Transverse colon (tissue), 4 donors: ENCODE measurements at regions not wholly inside any gene's neighbourhood (a gene's known extent, or its start where the extent isn't known, plus 50 kb on each side); places are given as distances from the start of the nearest gene placed in this dataset.

Experiments used
- DNase-seq: peaks from one replicate; pipeline ENCODE4 v3.0.0-alpha.2; 2019
- H3K27ac ChIP-seq, 4 donors: fragments of 200-600 bp; sonication (generic); 2 replicates each; pipeline ENCODE4 v1.5.1; 2016 to 2018; ENCODE audit warnings: inconsistent platforms in 4 of 4
- H3K27me3 ChIP-seq: fragments of 200-600 bp; sonication (generic); 2 replicates; pipeline ENCODE4 v1.5.1; 2017; ENCODE audit warnings: inconsistent platforms
- H3K36me3 ChIP-seq, 4 donors: fragments of 200-600 bp; sonication (generic); 2 replicates each; pipeline ENCODE4 v1.5.1; 2017 to 2019; ENCODE audit warnings: inconsistent platforms in 4 of 4
- H3K4me1 ChIP-seq, 4 donors: fragments of 200-600 bp; sonication (generic); 2 replicates each; pipeline ENCODE4 v1.5.1; 2017 to 2020; ENCODE audit warnings: inconsistent platforms in 4 of 4
- H3K4me3 ChIP-seq, 4 donors: fragments of 200-600 bp; sonication (generic); 1 replicate in 1 of 4; 2 replicates in 3 of 4; pipeline versions ENCODE4 v1.5.1 to v1.6.1; 2017 to 2019; ENCODE audit warnings: inconsistent platforms in 4 of 4
- H3K9me3 ChIP-seq, 2 donors: fragments of 200-600 bp; sonication (generic); 2 replicates each; pipeline ENCODE4 v1.5.1; 2017 to 2019; ENCODE audit warnings: inconsistent platforms in 2 of 2
- EP300 ChIP-seq: sonication (generic); formaldehyde crosslinking; IDR thresholded peaks from one replicate; pipeline ENCODE4 v1.6.1; 2017; ENCODE audit warnings: antibody characterized with exemption, low read depth
- POLR2A ChIP-seq: fragments of 450-650 bp; IDR thresholded peaks from one replicate; pipeline ENCODE4 v1.6.1; 2016; ENCODE audit warnings: antibody characterized with exemption, mild to moderate bottlenecking, moderate library complexity
- POLR2AphosphoS5 ChIP-seq, 3 donors: sonication (generic); formaldehyde crosslinking; IDR thresholded peaks; one replicate each; pipeline ENCODE4 v1.6.1; 2016; ENCODE audit warnings: antibody characterized with exemption in 3 of 3
- WGBS, 2 donors: methylation state at CpG; one replicate each; pipeline ENCODE4 v1.1.5; 2018; ENCODE audit warnings: low coverage in 1 of 2; 5-methylcytosine and 5-hydroxymethylcytosine counted together
- in situ Hi-C, 4 donors: fragments of 200-750 bp; cut with MboI; loops; one replicate each; pipeline versions ENCODE4 v1.15.0 to v1.15.1; 2017; ENCODE audit warnings: low sequenced_read_pairs in 3 of 4, low pct_ligation_motif_present in 1 of 4, low pct_unique_long_range_greater_than_20kb in 1 of 4
- intact Hi-C: fragments of 100-400 bp; cut with DNase I; formaldehyde crosslinking; loops from one replicate; pipeline ENCODE4 v1.15.1; 2023; ENCODE audit warnings: low total_unique reads
- TF ChIP-seq, protein P1 (sequence below), 5 experiments: fragments of 200-600 bp in 3 of 5; fragments of 450-650 bp in 2 of 5; sonication (generic) in 3 of 5; IDR thresholded peaks; 1 replicate in 2 of 5; 2 replicates in 3 of 5; pipeline ENCODE4 v1.5.1; 2016 to 2017; ENCODE audit warnings: antibody characterized with exemption in 5 of 5, inconsistent platforms in 3 of 5, mild to moderate bottlenecking in 2 of 5, moderate library complexity in 1 of 5

DNA sequence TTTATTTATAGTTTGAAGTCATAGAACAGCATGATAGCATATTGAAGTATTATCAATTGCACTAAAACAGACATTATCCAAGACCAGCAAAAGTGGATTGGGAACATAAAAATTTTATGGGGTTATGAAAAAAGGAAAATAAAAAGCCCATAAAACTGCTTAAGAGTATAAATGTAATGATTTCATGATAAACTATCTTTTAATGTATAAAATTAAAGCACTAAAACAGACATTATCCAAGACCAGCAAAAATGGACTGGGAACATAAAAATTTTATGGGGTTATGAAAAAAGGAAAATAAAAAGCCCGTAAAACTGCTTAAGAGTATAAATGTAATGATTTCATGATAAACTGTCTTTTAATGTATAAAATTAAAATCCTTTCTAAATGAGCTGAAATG lies 119.0 kb upstream of the DAPK1 start:
- TF ChIP-seq, protein P1, sequence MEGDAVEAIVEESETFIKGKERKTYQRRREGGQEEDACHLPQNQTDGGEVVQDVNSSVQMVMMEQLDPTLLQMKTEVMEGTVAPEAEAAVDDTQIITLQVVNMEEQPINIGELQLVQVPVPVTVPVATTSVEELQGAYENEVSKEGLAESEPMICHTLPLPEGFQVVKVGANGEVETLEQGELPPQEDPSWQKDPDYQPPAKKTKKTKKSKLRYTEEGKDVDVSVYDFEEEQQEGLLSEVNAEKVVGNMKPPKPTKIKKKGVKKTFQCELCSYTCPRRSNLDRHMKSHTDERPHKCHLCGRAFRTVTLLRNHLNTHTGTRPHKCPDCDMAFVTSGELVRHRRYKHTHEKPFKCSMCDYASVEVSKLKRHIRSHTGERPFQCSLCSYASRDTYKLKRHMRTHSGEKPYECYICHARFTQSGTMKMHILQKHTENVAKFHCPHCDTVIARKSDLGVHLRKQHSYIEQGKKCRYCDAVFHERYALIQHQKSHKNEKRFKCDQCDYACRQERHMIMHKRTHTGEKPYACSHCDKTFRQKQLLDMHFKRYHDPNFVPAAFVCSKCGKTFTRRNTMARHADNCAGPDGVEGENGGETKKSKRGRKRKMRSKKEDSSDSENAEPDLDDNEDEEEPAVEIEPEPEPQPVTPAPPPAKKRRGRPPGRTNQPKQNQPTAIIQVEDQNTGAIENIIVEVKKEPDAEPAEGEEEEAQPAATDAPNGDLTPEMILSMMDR (IDR thresholded peaks at IDR 0.05): no peak
- no peak for TF ChIP-seq POLR2A
- TF ChIP-seq POLR2AphosphoS5 (IDR thresholded peaks at IDR 0.05): no peak
- TF ChIP-seq EP300: no peak
- no peaks in the 10 kb centered on the region for H3K36me3 ChIP-seq
- no peak overlapping the region for H3K4me3 ChIP-seq
- 43 to 60% methylated on average over 1 of the region's 1 CpG for WGBS, 2 donors
- H3K27me3 ChIP-seq: no peaks in the 10 kb centered on the region
- in situ Hi-C loops: no loop called here
- DNase-seq: no peak
- no peak overlapping the region for H3K27ac ChIP-seq
- intact Hi-C loops: no loop called here
- no peaks in the 10 kb centered on the region for H3K4me1 ChIP-seq
- no peaks in the 10 kb centered on the region for H3K9me3 ChIP-seq

- H3K27ac ChIP-seq: no peak overlapping the region
- in situ Hi-C loops: no loop called here
- 88 to 90% methylated on average over 3 to 6 of the region's 6 CpGs for WGBS, 2 donors
These were observed 118.4 kb upstream of the DAPK1 start for GRCh38 chr9:87379300-87379699.

GRCh38 chr9:87381050-87381711 lies 116.5 kb upstream of the DAPK1 start:
- WGBS, 2 donors: 70 to 80% methylated on average over 1 to 4 of the region's 4 CpGs
- DNase-seq: no peak
- Histone ChIP-seq H3K4me3 (no peak overlapping the region), H3K4me1 (no peaks in the 10 kb centered on the region), H3K27me3 (no peaks in the 10 kb centered on the region), H3K9me3 (no peaks in the 10 kb centered on the region), H3K27ac (no peak overlapping the region), H3K36me3 (no peaks in the 10 kb centered on the region)
- in situ Hi-C loops: no loop called here
- TF ChIP-seq POLR2A (no peak), EP300 (no peak), POLR2AphosphoS5 (IDR thresholded peaks at IDR 0.05) (no peak)
- TF ChIP-seq, protein P1 (IDR thresholded peaks at IDR 0.05): no peak
- intact Hi-C loops: no loop called here

More at GRCh38 chr9:87379300-87379699, 118.4 kb upstream of the DAPK1 start:
- no peaks in the 10 kb centered on the region for H3K4me1 ChIP-seq
- H3K27me3 ChIP-seq: no peaks in the 10 kb centered on the region
- no peak for TF ChIP-seq EP300
- TF ChIP-seq, protein P1 (IDR thresholded peaks at IDR 0.05): no peak
- TF ChIP-seq POLR2A: no peak
- TF ChIP-seq POLR2AphosphoS5 (IDR thresholded peaks at IDR 0.05): no peak
- no peak overlapping the region for H3K4me3 ChIP-seq
- no peak for DNase-seq
- H3K9me3 ChIP-seq: no peaks in the 10 kb centered on the region
- intact Hi-C loops: no loop called here
- H3K36me3 ChIP-seq: no peaks in the 10 kb centered on the region

- Histone ChIP-seq H3K27me3 (no peaks in the 10 kb centered on the region), H3K36me3 (no peaks in the 10 kb centered on the region), H3K27ac (peak overlapping the region in 1 of 4 donors; percentile 3), H3K4me3 (no peak overlapping the region), H3K9me3 (no peaks in the 10 kb centered on the region), H3K4me1 (no peaks in the 10 kb centered on the region)
- TF ChIP-seq, protein P1 (IDR thresholded peaks at IDR 0.05): no peak
- TF ChIP-seq POLR2AphosphoS5 (IDR thresholded peaks at IDR 0.05): no peak
- TF ChIP-seq POLR2A: no peak
- no peak for TF ChIP-seq EP300
- intact Hi-C loops: no loop called here
- in situ Hi-C loops: no loop called here
- no peak for DNase-seq
- 58 to 59% methylated on average over 2 to 4 of the region's 4 CpGs for WGBS, 2 donors
These were observed 115.9 kb upstream of the DAPK1 start for GRCh38 chr9:87381746-87382145.
